Prostate gland (tissue), 2 donors: ENCODE measurements at regions not wholly inside any gene's neighbourhood (a gene's known extent, or its start where the extent isn't known, plus 50 kb on each side); places are given as distances from the start of the nearest gene placed in this dataset.

Experiments used
- POLR2AphosphoS5 ChIP-seq: sonication (generic); formaldehyde crosslinking; IDR thresholded peaks from one replicate; pipeline ENCODE4 v1.6.1; 2017; ENCODE audit warnings: antibody characterized with exemption
- TF ChIP-seq, protein P1 (sequence below), 4 experiments: fragments of 200-600 bp in 2 of 4; fragments of 450-650 bp in 2 of 4; sonication (generic) in 2 of 4; IDR thresholded peaks; 1 replicate in 3 of 4; 2 replicates in 1 of 4; pipeline ENCODE4 v1.5.1; 2016 to 2019; ENCODE audit warnings: antibody characterized with exemption in 4 of 4, mild to moderate bottlenecking in 2 of 4, moderate library complexity in 2 of 4

DNA sequence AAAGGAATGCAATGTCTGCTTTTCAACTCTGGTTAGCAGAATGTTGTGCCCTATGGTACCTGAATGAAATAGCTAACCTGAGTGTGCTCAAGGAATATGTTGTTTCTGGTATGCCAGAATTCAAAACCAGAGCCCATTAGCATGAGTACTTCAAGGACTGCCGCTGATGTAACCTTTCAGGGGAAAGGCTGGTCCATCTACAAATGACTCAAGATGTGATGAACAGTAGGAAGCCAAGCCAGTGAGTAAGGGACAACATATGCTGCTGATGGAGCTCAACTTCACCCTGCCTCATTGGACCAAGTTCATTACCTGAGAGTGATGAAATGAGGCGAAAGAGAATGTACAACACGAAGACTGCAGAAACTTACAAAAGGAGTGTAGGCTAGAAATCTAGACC is 95.7 kb upstream of the BMP2 start:
- TF ChIP-seq, protein P1, sequence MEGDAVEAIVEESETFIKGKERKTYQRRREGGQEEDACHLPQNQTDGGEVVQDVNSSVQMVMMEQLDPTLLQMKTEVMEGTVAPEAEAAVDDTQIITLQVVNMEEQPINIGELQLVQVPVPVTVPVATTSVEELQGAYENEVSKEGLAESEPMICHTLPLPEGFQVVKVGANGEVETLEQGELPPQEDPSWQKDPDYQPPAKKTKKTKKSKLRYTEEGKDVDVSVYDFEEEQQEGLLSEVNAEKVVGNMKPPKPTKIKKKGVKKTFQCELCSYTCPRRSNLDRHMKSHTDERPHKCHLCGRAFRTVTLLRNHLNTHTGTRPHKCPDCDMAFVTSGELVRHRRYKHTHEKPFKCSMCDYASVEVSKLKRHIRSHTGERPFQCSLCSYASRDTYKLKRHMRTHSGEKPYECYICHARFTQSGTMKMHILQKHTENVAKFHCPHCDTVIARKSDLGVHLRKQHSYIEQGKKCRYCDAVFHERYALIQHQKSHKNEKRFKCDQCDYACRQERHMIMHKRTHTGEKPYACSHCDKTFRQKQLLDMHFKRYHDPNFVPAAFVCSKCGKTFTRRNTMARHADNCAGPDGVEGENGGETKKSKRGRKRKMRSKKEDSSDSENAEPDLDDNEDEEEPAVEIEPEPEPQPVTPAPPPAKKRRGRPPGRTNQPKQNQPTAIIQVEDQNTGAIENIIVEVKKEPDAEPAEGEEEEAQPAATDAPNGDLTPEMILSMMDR (IDR thresholded peaks at IDR 0.05): no peak
- no peak for TF ChIP-seq POLR2AphosphoS5
